OCI-LY1 (cell line): ENCODE measurements at regions not wholly inside any gene's neighbourhood (a gene's known extent, or its start where the extent isn't known, plus 50 kb on each side); places are given as distances from the start of the nearest gene placed in this dataset.

Experiments
- CTCF ChIP-seq: fragments of 200-600 bp; sonication (generic), shearing (Covaris generic); IDR thresholded peaks from 2 replicates; pipeline ENCODE4 v1.5.1; 2017; ENCODE audit warnings: mild to moderate bottlenecking, antibody characterized with exemption, low read length, moderate library complexity, mixed read lengths
- EZH2 ChIP-seq: fragments of 200-600 bp; sonication (generic), shearing (Covaris generic); IDR thresholded peaks from 2 replicates; pipeline ENCODE4 v1.8.0; 2017; ENCODE audit warnings: borderline replicate concordance, mixed run types, mild to moderate bottlenecking, antibody characterized with exemption, low read length, moderate library complexity, mixed read lengths

DNA sequence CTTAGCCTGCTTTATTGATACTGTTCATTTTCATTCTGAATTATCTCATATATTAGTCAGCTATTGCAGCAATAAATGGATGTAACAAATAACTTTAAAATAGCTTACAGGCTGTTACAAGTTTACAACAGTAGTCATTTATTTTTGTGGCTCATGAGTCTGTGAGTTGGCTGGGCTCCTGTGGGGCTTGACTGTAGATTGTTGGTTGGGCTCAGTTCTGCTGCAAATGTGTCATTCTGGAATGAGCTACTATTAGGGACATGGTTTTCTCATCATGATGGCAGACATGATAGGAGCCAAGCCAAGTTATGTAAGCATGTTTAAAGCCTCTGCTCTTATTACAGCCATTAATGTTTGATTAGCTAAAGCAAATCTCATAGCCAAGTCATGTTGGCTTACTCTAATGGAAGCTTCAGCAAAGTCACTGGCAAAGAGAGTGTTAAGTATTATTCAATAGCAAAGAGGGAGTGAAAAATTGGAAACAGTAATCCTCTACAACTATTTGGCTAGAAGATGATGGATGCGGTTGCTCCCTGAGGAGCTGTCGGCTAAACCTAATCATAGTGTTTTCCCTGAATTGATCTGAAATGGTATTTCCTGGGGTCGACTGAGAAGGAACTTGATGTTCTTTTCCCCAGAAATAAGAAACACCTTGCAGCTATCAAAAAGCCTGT is 391.3 kb downstream of the TDRD3 start:
- TF ChIP-seq CTCF (no peak), EZH2 (no peak)
